ENCODE measurements at regions not wholly inside any gene's neighbourhood (a gene's known extent, or its start where the extent isn't known, plus 50 kb on each side); places are given as distances from the start of the nearest gene placed in this dataset.
A peak's percentile ranks its signal among the peaks of the same experiment; 100 is the strongest.
"Not testable (repeated sequence)": the region's sequence is repeated elsewhere in the genome, so short reads cannot be mapped to it uniquely, and the experiment has no call there.

DNA sequence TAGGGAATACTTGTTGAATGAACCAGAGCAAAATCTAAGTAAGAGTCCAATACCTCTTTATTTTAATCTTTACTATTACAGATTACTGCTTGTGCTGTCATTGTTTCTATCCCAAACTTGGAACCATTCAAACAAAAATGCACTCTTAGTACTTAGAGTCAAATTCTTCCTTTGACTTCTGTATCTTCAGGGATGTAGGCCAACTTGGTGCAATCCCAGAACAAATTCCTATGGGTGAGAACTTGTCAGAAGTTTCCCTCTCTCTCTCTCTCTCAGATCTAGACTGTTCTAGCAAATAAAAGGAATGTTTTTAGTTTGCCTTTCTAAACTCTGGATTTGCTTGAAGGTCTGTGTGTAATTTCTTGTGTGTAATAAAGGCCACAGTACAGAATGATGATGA lies 329.0 kb upstream of the TMTC4 start:
- DNase-seq, result no peak

- DNase-seq, result no peak
Measured at GRCh38 chr13:100989392-100989791, 314.8 kb upstream of the TMTC4 start.

DNA sequence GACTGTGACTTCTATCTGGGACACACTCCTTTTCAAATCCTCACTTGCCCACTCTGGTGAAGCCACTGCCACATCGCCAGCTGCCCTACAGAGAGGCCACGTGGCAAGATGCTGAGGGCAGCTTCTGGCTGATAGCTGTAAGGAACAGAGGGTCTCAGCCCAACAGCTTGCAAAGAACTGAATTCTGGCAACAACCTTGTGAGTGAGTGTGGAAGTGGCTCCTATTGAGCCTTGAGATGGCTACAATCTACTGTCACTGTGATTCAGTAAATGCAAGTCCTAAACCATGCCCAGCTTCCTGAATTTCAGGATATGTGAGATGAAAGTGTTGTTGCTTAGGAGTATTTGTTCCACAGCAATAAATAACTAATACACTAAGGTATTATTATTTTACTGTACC lies 314.3 kb upstream of the TMTC4 start:
- no peak for DNase-seq

- DNase-seq, result no peak
Measured at GRCh38 chr13:100987948-100988347, 313.4 kb upstream of the TMTC4 start.

DNA sequence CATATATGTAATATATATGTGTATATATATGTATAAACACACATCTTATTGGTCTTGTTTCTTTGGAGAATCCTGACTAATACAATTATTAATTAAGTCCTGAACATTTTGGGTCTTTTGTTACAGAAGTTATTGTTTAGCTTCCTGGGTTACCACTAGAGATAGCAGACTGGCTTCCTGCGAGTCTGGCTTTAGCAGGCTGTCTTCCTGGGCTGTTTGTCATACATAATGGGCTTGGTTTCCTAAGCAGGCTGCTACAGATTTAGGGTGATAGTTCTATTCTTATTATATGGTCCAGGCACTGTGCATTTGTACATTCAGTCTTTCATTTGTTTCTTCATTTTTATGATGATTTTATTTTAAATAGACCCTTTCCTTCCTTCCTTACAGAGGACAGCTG lies 312.0 kb upstream of the TMTC4 start:
- no peak for DNase-seq

GRCh38 chr13:100984085-100984705 lies 309.6 kb upstream of the TMTC4 start:
- no peak for DNase-seq

DNA sequence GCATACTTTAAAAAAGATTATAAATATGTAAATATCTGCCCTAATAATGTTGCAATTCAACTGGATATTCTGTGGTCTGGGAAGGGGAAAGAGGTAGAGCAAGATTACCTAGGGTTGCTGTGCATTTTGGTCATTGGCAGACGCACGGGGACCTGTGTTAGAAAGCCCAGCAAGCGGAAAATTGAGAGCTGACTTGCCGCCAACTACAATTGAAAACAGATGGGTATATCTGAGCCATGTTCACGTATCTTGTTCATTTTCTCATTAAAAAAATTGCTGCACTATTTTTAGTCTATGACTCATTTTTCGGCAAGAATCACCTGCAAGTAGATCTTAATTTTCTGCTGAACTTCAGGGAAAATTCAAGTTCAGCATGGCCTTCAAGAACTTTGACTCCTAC lies 308.5 kb upstream of the TMTC4 start:
- no peak for DNase-seq

GRCh38 chr13:100980171-100980570 lies 305.6 kb upstream of the TMTC4 start:
- no peak for DNase-seq

DNA sequence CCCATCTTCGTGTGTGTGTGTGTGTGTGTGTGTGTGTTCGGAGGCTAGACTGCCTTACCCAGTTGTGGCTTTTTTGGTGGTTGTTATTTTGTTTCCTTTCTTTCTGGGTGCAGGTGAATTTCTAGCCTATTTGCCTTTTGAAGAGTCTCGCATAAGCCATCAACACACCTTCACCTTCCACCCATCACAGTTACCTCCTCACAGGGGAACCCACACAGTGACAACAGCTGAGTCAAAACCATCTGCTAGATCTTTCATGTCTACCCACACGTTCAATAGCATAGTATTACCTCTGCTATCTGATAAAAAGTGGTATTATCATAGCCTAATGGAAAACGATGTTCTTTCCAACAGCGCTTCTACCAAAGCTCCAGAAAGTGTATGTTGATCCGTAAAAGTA lies 303.2 kb upstream of the TMTC4 start:
- DNase-seq, result no peak

DNA sequence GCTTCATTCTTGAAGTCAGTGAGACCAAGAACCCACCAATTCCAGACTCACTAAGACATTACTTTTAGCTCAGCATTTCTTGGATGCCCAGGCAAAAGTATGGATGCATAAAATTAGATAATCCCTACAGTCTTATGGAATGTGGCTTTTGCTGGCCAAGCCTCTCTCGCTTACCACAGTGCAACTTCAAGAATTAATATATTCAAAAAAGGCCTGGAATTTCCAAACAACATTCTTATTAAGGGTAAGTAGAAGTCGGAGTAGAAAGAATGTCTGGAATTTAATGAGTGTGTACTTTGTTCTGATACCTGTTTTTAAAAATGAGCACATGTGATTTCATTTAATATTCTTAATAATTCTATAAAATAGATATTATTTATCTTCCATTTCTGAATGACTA lies 302.4 kb upstream of the TMTC4 start:
- DNase-seq, result no peak

- DNase-seq, result not testable (repeated sequence)
Measured at GRCh38 chr13:100975666-100976065, 301.1 kb upstream of the TMTC4 start.

- no peak for DNase-seq
Measured at GRCh38 chr13:100962585-100962984, 288.0 kb upstream of the TMTC4 start.

- no peak for DNase-seq
Measured at GRCh38 chr13:100961186-100961585, 286.6 kb upstream of the TMTC4 start.

GRCh38 chr13:100958831-100959230 lies 284.2 kb upstream of the TMTC4 start:
- no peak for DNase-seq

DNA sequence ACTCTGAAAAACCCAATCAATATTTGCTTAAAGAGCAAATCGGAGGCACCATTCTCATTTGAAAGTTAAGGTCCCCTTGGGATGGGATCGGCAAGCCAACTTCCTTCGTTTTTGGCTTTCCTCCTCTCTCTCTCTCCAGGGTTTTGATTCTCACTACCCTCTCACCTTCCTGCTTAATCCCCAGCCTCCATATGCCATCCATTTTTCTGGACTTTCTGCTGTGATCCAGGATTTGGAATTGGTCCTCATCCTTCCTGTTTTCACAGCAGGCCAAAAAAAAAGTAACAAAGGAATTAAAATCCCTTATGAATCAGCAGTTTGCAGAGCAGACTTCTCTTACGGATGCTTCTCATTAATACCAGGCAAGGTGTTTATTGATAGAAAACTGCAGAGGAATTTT lies 283.1 kb upstream of the TMTC4 start:
- no peak for DNase-seq

GRCh38 chr13:100954430-100955305 lies 280.1 kb upstream of the TMTC4 start:
- DNase-seq, result peak; percentile 80

- no peak for DNase-seq
Measured at GRCh38 chr13:100951016-100951415, 276.4 kb upstream of the TMTC4 start.

DNA sequence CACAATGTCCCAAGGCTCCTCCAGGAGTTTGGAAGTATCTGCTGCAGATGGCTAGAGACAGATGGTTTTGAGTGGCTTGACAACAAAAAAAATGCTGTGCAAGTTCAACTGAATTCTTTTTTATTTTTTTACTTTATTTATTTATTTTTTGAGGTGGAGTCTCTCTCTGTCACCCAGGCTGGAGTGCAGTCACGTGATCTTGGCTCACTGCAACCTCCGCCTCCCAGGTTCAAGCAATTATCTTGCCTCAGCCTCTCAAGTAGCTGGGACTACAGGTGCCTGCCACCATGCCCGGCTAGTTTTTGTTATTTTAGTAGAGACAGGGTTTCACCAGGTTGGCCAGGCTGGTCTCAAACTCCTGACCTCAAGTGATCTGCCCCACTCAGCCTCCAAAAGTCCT lies 274.3 kb upstream of the TMTC4 start:
- not testable (repeated sequence) for DNase-seq

- DNase-seq, result no peak
Measured at GRCh38 chr13:100946588-100946987, 272.0 kb upstream of the TMTC4 start.

DNA sequence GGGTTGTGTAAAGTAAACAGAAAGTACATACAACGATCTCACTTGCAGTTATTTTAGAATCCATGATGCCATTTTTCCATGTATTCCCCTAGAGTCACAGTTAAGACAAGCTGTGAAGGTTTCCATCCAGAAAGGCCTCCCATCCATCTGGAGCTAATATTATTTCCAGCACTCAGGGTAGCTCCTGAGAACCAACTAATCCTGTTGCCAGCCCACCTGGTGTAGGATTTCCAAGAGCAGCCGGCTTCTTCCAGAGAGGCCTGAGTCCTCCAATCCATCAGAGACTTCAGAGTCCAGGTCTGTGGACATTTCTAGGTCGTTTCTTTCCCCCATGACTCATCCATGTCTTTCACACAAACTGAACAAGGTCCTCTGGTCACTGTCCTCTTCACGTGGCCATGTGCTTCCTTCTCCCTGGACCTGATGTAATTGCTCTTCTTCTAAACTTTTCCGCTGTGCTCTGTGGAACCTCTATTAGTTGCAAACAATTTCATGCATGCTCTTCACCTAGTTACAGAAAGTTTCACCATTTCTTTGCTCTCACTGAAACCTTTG lies 270.3 kb upstream of the TMTC4 start:
- no peak for DNase-seq

- no peak for DNase-seq
Measured at GRCh38 chr13:100942742-100943141, 268.1 kb upstream of the TMTC4 start.

- DNase-seq, result no peak
Measured at GRCh38 chr13:100941377-100942368, 267.1 kb upstream of the TMTC4 start.

DNA sequence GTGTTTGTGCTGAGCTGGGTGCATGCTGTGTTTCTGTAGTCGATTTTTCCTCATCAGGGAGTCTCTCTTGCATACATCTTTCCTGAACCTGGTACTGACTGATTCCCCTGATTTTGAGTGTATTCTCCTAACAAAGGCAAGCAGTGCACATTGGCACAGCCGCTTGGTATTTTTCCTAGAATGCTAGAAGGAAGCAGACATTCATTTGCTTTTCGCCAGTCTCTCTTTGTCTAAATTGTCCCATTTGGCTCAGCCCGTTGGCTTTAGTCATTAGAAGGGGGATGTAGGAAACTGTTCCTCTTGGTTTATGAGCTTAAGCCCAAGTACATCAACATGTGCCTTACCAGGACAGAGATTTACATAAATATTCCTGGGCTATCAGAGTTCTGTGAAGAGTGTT lies 266.1 kb upstream of the TMTC4 start:
- no peak for DNase-seq
